ENCODE measurements at regions not wholly inside any gene's neighbourhood (a gene's known extent, or its start where the extent isn't known, plus 50 kb on each side); places are given as distances from the start of the nearest gene placed in this dataset.

GRCh38 chr4:95694411-95694810 is 145.5 kb upstream of the PDHA2 start:
- DNase-seq (ENCODE audit: low read depth), result peak; percentile 70
- no peak for FAIRE-seq
- no peak for TF ChIP-seq CTCF (IDR thresholded peaks at IDR 0.05; ENCODE audit: insufficient read depth, low read length, severe bottlenecking)

GRCh38 chr4:95693594-95693993 is 144.8 kb upstream of the UNC5C start:
- FAIRE-seq, result peak; percentile 52

More at GRCh38 chr4:95694411-95694810, 145.5 kb upstream of the PDHA2 start:
- H3K36me3 ChIP-seq (ENCODE audit: control insufficient read depth, insufficient read depth, low read length), result no peaks in the 10 kb centered on the region
- no peak overlapping the region for H3K4me3 ChIP-seq (ENCODE audit: low read depth, low read length)
- no peaks in the 10 kb centered on the region for H3K27me3 ChIP-seq (ENCODE audit: control insufficient read depth, insufficient read depth, low read length)

GRCh38 chr4:95676190-95676589 is 127.4 kb upstream of the UNC5C start:
- Histone ChIP-seq H3K4me3 (ENCODE audit: low read depth, low read length) (no peak overlapping the region), H3K27me3 (ENCODE audit: control insufficient read depth, insufficient read depth, low read length) (no peaks in the 10 kb centered on the region), H3K36me3 (ENCODE audit: control insufficient read depth, insufficient read depth, low read length) (no peaks in the 10 kb centered on the region)
- no peak for FAIRE-seq
- no peak for TF ChIP-seq CTCF (IDR thresholded peaks at IDR 0.05; ENCODE audit: insufficient read depth, low read length, severe bottlenecking)
- DNase-seq (ENCODE audit: low read depth), result peak; percentile 15

More at GRCh38 chr4:95693594-95693993, 144.8 kb upstream of the UNC5C start:
- peak; percentile 55 for TF ChIP-seq CTCF (IDR thresholded peaks at IDR 0.05; ENCODE audit: insufficient read depth, low read length, severe bottlenecking)
- Histone ChIP-seq H3K27me3 (ENCODE audit: control insufficient read depth, insufficient read depth, low read length) (no peaks in the 10 kb centered on the region), H3K36me3 (ENCODE audit: control insufficient read depth, insufficient read depth, low read length) (no peaks in the 10 kb centered on the region), H3K4me3 (ENCODE audit: low read depth, low read length) (no peak overlapping the region)
- peak; percentile 56 for DNase-seq (ENCODE audit: low read depth)

GRCh38 chr4:95675623-95676022 is 126.8 kb upstream of the UNC5C start:
- DNase-seq (ENCODE audit: low read depth), result no peak

GRCh38 chr4:95674521-95674981 is 125.8 kb upstream of the UNC5C start:
- no peaks in the 10 kb centered on the region for H3K27me3 ChIP-seq (ENCODE audit: control insufficient read depth, insufficient read depth, low read length)
- no peak overlapping the region for H3K4me3 ChIP-seq (ENCODE audit: low read depth, low read length)
- no peak for DNase-seq (ENCODE audit: low read depth)
- H3K36me3 ChIP-seq (ENCODE audit: control insufficient read depth, insufficient read depth, low read length), result no peaks in the 10 kb centered on the region
- TF ChIP-seq CTCF (IDR thresholded peaks at IDR 0.05; ENCODE audit: insufficient read depth, low read length, severe bottlenecking), result no peak
- FAIRE-seq, result no peak

More at GRCh38 chr4:95675623-95676022, 126.8 kb upstream of the UNC5C start:
- H3K4me3 ChIP-seq (ENCODE audit: low read depth, low read length), result no peak overlapping the region
- TF ChIP-seq CTCF (IDR thresholded peaks at IDR 0.05; ENCODE audit: insufficient read depth, low read length, severe bottlenecking), result no peak
- H3K27me3 ChIP-seq (ENCODE audit: control insufficient read depth, insufficient read depth, low read length), result no peaks in the 10 kb centered on the region
- no peaks in the 10 kb centered on the region for H3K36me3 ChIP-seq (ENCODE audit: control insufficient read depth, insufficient read depth, low read length)
- no peak for FAIRE-seq

- TF ChIP-seq CTCF (IDR thresholded peaks at IDR 0.05; ENCODE audit: insufficient read depth, low read length, severe bottlenecking), result no peak
- Histone ChIP-seq H3K36me3 (ENCODE audit: control insufficient read depth, insufficient read depth, low read length) (no peaks in the 10 kb centered on the region), H3K27me3 (ENCODE audit: control insufficient read depth, insufficient read depth, low read length) (no peaks in the 10 kb centered on the region), H3K4me3 (ENCODE audit: low read depth, low read length) (no peak overlapping the region)
- FAIRE-seq (no peak), DNase-seq (ENCODE audit: low read depth) (no peak)
Measured at GRCh38 chr4:95672811-95673210, 124.0 kb upstream of the UNC5C start.
